ENCODE measurements at regions not wholly inside any gene's neighbourhood (a gene's known extent, or its start where the extent isn't known, plus 50 kb on each side); places are given as distances from the start of the nearest gene placed in this dataset.

DNA sequence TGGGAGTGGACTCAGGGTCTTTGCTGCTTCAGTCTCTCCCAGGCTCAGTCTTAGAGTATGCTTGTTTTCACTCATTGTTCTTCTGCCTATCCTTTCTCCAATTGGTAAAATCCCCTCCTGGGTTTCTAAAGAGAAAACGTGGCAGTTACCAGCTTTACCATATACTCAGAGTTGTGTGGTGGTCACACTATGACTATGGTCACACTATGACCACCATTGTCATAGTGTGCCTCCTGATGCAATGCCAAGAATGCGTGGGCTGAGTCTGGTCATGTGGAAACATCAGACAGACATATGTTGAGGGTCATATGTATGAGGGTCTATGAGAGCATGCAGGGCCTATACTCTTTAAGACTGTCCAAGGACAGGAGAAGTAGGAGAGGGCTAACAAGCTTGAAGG lies 326.5 kb upstream of the PRR16 start (continued):
- TF ChIP-seq, protein P1, sequence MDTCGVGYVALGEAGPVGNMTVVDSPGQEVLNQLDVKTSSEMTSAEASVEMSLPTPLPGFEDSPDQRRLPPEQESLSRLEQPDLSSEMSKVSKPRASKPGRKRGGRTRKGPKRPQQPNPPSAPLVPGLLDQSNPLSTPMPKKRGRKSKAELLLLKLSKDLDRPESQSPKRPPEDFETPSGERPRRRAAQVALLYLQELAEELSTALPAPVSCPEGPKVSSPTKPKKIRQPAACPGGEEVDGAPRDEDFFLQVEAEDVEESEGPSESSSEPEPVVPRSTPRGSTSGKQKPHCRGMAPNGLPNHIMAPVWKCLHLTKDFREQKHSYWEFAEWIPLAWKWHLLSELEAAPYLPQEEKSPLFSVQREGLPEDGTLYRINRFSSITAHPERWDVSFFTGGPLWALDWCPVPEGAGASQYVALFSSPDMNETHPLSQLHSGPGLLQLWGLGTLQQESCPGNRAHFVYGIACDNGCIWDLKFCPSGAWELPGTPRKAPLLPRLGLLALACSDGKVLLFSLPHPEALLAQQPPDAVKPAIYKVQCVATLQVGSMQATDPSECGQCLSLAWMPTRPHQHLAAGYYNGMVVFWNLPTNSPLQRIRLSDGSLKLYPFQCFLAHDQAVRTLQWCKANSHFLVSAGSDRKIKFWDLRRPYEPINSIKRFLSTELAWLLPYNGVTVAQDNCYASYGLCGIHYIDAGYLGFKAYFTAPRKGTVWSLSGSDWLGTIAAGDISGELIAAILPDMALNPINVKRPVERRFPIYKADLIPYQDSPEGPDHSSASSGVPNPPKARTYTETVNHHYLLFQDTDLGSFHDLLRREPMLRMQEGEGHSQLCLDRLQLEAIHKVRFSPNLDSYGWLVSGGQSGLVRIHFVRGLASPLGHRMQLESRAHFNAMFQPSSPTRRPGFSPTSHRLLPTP (IDR thresholded peaks at IDR 0.05; ENCODE audit: borderline replicate concordance, extremely low read depth, insufficient read length) = no peak
- TF ChIP-seq FOSL1 (tag; conservative IDR thresholded peaks at IDR 0.05) (no peak), ZNF696 (CRISPR knock-in tag; conservative IDR thresholded peaks at IDR 0.05) (no peak), CSDE1 (IDR thresholded peaks at IDR 0.05) (no peak), TEAD2 (tag; IDR thresholded peaks at IDR 0.05) (no peak), PHB2 (IDR thresholded peaks at IDR 0.05; ENCODE audit: low read depth) (no peak), ZNF589 (CRISPR knock-in tag; IDR thresholded peaks at IDR 0.05; ENCODE audit: low read depth) (no peak), FUS (optimal IDR thresholded peaks at IDR 0.05; ENCODE audit: low read depth, low read length) (no peak), SRSF7 (optimal IDR thresholded peaks at IDR 0.05; ENCODE audit: low read depth, low read length) (no peak), PYGO2 (tag; IDR thresholded peaks at IDR 0.05) (no peak)
- TF ChIP-seq, protein P2, sequence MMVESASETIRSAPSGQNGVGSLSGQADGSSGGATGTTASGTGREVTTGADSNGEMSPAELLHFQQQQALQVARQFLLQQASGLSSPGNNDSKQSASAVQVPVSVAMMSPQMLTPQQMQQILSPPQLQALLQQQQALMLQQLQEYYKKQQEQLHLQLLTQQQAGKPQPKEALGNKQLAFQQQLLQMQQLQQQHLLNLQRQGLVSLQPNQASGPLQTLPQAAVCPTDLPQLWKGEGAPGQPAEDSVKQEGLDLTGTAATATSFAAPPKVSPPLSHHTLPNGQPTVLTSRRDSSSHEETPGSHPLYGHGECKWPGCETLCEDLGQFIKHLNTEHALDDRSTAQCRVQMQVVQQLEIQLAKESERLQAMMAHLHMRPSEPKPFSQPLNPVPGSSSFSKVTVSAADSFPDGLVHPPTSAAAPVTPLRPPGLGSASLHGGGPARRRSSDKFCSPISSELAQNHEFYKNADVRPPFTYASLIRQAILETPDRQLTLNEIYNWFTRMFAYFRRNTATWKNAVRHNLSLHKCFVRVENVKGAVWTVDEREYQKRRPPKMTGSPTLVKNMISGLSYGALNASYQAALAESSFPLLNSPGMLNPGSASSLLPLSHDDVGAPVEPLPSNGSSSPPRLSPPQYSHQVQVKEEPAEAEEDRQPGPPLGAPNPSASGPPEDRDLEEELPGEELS (CRISPR knock-in tag; IDR thresholded peaks at IDR 0.05; ENCODE audit: borderline replicate concordance) = no peak

Measured in K562 (cell line).